PFSK-1 (cell line): ENCODE measurements at regions not wholly inside any gene's neighbourhood (a gene's known extent, or its start where the extent isn't known, plus 50 kb on each side); places are given as distances from the start of the nearest gene placed in this dataset.

Experiments
- FOXP2 ChIP-seq: optimal IDR thresholded peaks from 2 replicates; pipeline ENCODE3; 2011; ENCODE audit warnings: borderline replicate concordance, control low read depth, inconsistent platforms; ENCODE audit not compliant: insufficient read depth; ENCODE audit errors: extremely low read length, extremely low read depth
- POLR2AphosphoS5 ChIP-seq: IDR thresholded peaks from 2 replicates; pipeline ENCODE4 v1.6.1; 2012; ENCODE audit warnings: low read depth, mild to moderate bottlenecking, control low read depth, low read length, moderate library complexity
- SIN3A ChIP-seq: IDR thresholded peaks from 2 replicates; pipeline ENCODE4 v1.6.1; 2012; ENCODE audit warnings: mild to moderate bottlenecking, low read length, moderate library complexity, borderline replicate concordance; ENCODE audit not compliant: insufficient read depth
- TAF1 ChIP-seq: IDR thresholded peaks from 2 replicates; pipeline ENCODE4 v1.6.1; 2012; ENCODE audit warnings: low read length, control low read depth, borderline replicate concordance; ENCODE audit not compliant: insufficient read depth
- TF ChIP-seq, protein P1 (sequence below), 2 experiments: IDR thresholded peaks; 2 replicates each; pipeline versions ENCODE4 v1.6.1 to v1.8.0; 2011 to 2012; ENCODE audit warnings: low read depth in 2 of 2, low read length in 2 of 2, control low read depth in 1 of 2, inconsistent platforms in 1 of 2, mild to moderate bottlenecking in 1 of 2, moderate library complexity in 1 of 2; ENCODE audit not compliant: insufficient read depth in 1 of 2

DNA sequence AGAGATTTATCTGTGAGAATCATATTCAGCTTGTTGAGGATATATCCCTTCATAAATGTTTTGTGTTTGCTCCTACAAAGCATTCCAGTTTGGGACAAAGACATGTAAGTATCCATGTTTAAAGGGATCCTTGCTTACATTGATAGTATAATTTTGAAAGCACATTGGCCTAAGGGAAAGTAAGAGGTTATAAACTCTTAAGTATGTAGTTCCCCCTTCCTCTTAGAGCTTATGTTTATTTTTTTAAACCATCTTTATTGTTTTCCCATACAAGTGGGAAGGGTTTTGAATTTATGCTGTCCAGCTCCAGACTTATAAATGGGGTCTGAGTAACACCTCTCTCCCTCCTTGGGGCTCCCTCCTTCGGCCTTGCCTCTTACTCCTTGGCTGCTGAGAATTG lies 481.5 kb downstream of the LMO4 start:
- TF ChIP-seq POLR2AphosphoS5 (no peak), SIN3A (no peak), TAF1 (no peak)

DNA sequence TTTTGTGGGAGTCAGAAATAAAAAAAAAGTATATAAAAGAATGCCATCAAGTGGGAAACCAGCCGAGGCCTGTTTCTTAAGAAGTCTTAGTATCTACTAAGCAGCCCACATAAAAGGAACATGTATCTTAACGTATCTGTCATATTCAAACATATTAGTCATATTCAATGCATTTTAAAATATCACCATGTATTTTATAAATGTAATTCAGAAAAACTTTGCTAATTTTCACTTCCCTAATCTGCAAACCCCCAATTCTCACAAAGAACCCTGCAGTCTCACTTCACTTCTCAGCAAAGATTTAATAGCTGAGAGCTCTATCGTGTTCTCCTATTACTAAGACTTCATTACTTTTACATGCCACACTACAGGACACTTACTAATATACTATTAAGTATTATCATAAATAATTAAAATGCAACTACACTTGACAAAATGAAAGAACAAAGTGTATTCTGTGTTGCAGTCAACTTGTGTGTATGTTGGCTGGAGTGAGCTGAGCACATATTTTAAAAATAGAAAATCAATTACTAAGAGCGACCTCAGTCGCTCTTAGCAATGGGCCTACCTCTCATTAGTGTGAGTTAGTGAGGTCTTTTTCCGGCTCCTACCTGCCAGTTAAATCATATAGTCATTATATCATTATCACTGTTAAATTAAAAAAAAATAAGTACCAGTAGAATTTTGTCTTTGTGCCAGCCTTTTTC lies 484.3 kb downstream of the LMO4 start:
- no peak for TF ChIP-seq POLR2AphosphoS5

DNA sequence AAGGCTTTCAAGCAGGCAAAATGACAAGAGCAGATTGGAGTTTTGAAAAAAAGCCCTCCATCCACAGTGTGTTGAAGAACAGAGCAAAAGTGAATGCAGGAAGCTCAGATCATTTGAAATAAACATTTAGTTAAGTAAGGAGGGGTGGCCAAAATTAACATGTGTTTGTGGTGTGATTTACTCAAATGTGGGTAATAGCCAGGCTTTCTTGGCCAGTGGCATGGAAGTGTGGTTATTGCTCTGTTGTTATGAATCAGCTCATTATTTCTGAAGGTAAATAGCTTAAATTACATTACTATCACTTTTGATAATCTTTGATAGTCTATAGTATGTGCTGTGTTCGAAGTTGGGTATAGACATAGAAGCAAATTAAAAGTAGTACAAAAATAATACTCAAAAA lies 485.9 kb downstream of the LMO4 start:
- TF ChIP-seq, protein P1, sequence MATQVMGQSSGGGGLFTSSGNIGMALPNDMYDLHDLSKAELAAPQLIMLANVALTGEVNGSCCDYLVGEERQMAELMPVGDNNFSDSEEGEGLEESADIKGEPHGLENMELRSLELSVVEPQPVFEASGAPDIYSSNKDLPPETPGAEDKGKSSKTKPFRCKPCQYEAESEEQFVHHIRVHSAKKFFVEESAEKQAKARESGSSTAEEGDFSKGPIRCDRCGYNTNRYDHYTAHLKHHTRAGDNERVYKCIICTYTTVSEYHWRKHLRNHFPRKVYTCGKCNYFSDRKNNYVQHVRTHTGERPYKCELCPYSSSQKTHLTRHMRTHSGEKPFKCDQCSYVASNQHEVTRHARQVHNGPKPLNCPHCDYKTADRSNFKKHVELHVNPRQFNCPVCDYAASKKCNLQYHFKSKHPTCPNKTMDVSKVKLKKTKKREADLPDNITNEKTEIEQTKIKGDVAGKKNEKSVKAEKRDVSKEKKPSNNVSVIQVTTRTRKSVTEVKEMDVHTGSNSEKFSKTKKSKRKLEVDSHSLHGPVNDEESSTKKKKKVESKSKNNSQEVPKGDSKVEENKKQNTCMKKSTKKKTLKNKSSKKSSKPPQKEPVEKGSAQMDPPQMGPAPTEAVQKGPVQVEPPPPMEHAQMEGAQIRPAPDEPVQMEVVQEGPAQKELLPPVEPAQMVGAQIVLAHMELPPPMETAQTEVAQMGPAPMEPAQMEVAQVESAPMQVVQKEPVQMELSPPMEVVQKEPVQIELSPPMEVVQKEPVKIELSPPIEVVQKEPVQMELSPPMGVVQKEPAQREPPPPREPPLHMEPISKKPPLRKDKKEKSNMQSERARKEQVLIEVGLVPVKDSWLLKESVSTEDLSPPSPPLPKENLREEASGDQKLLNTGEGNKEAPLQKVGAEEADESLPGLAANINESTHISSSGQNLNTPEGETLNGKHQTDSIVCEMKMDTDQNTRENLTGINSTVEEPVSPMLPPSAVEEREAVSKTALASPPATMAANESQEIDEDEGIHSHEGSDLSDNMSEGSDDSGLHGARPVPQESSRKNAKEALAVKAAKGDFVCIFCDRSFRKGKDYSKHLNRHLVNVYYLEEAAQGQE (IDR thresholded peaks at IDR 0.05; ENCODE audit: insufficient read depth in 1 of 2, low read depth in 2 of 2, low read length in 2 of 2), result no peak
- TF ChIP-seq POLR2AphosphoS5 (no peak), TAF1 (no peak), FOXP2 (no peak), SIN3A (no peak)

DNA sequence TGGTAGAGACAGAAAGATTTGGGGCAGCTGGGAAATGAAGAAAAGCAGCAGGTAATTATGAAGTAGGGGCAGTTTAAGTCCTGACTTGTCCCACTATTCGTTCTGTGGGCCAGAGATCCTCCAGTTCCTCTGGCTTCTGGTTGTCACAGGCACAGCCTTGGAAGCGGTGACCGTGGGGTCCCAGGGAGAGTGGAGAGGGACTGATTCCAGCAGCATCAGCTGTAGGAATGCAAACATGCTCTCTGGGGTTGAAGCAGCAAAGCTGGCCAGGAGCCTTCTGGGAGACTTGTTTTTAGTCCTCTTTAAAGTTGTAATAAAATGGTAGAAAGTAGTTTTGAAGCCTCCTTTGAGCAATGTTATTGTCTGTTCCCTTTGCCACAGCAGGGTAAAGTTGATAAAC lies 488.0 kb downstream of the LMO4 start:
- no peak for TF ChIP-seq TAF1

DNA sequence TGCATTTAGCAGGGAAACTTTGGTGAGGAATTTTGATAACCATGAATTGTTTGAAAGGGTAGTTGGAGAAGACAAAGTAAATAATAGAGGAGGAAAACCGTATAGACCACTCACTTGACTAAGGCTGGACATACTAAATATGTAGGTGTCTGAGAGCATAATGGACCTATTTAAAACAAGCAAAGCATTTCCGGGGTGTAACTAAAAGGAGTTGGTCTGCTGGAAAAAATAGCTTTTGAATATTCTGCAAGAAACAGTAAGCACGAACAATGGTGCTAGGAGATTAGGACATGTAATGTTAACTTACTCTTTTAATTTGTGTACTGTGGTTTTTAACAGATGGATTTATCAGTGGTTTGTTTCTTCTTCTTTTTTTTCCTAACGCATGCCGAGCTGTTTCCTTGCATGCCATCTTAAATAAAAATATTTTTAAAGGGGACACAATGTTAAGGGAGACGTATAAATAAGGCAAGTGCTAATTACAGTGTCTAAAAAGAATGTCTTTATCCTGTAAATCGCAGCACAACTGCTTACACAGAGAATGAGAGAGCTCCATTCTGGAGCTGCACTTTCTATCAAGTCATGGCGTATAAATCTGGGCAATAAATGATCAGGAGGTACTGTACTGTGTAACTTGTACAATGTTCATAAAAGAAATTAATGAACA lies 492.1 kb downstream of the LMO4 start:
- TF ChIP-seq FOXP2 (no peak), TAF1 (no peak), POLR2AphosphoS5 (no peak), SIN3A (no peak)
- TF ChIP-seq, protein P1 (IDR thresholded peaks at IDR 0.05; ENCODE audit: insufficient read depth in 1 of 2, low read depth in 2 of 2, low read length in 2 of 2), result no peak

DNA sequence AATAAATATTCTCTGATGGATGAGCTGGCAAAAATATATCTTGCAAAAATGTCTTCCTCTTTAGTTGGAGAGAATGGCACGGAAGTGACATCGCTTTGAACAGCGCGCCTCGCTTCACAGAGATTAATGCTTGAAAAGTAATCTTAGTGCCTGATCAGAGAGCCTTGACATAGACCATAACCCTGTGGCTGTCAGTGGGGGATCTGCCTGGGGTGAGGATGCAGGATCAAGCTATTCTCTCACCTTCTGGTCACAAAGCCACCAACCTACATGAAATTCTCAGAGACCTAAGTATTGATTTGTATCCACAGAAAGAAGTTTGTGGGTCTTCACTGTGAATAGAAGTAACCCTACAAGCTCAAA lies 492.6 kb downstream of the LMO4 start:
- TF ChIP-seq POLR2AphosphoS5 (no peak), SIN3A (no peak), FOXP2 (no peak), TAF1 (no peak)
- TF ChIP-seq, protein P1 (IDR thresholded peaks at IDR 0.05; ENCODE audit: insufficient read depth in 1 of 2, low read depth in 2 of 2, low read length in 2 of 2), result no peak
